Stimulated activated CD4-positive, alpha-beta T cell treated with anti-CD3 and anti-CD28 coated beads, TNF-alpha, amount 100 ng/mL, for 24 hours (primary cell): ENCODE measurements at regions not wholly inside any gene's neighbourhood (a gene's known extent, or its start where the extent isn't known, plus 50 kb on each side); places are given as distances from the start of the nearest gene placed in this dataset.

ENCODE experiments used
- DNase-seq, 3 experiments: peaks; one replicate each; pipeline ENCODE4 v3.0.0-alpha.2; 2020; ENCODE audit warnings: low read depth in 3 of 3

GRCh38 chr9:129240581-129241211 is 62.6 kb upstream of the IER5L start:
- DNase-seq, result no peak

DNA sequence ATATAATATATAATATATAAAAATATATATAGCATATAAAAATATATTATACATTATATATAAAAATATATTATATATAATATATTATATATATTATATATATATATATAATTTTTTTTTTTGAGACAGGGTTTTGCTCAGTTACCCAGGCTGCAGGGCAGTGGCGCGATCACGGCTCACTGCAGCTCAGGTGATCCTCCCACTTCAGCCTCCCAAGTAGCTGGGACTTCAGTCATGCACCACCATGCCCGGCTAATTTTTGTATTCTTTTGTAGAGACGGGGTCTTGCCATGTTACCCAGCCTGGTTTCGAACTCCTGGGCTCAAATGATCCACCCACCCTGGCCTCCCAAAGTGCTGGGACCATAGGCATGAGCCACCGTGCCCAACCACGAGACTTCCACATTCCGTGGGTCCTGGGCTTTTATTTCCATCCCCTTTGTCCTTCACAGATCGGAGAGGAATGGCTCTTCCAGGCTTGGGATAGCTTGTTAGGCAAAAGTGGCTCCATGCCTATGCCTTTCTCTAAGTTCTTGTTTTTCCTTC is 62.0 kb upstream of the IER5L start:
- DNase-seq, result no peak

GRCh38 chr9:129237803-129238202 is 59.7 kb upstream of the IER5L start:
- no peak for DNase-seq

DNA sequence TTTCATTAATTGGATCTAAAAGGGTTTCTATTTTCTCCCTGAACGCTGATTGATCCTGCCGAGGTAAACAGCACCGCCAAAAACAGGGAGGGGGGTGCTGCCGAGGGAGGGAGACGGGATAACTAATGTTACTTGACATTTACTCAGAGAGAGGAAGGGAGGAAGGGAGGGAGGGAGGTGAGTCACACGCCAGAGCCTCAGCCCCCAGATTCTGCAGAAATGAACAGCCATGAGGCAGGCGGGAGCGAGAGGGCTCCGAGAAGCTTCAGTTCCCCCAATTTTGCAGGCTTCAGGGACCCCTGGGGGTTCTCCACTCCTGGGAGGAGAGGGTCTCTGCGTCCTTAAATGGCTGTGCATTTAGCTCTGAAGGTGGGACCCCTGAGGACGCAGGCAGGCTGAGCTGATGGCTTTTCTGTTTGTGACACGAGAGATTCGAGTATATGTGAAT is 59.1 kb upstream of the IER5L start:
- peak; percentile 43 to 70 (median 57) for DNase-seq

DNA sequence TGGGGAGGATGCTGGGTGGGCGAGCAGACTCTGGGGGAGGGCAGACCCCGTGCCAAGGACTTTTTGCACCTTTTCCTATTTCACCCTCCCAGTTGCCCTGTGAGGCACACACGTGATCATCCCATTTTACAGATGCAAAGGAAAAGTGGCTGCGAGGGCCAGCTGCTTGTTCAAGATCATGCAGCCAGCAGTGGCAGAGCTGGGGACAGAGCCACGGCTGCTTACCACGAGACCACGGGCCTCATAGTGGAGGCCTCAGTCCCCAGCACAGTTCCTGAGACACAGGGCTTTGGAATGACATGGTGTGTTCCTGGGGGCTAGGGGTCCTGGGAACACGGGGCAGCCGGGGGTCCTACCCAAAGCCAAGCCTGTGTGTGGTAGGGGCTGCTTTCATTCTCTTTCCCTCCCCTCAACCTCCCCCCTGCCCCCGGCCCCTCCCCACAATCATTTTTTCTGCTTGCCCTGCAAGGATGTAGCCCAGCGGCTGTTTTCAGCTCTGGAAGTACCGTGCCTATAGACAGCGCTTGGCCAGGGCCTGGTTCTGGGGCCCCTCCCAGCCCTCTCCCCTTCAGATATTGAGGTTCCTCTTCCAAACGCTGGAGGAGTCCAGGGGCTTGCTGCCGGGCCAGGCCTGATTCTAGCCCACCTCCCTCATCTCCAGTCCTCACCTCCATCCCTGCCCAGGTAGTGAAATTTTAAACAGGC is 58.5 kb upstream of the IER5L start:
- no peak for DNase-seq

GRCh38 chr9:129235931-129236331 is 57.9 kb upstream of the IER5L start:
- peak in 2 of 3 experiments; percentile 35 to 52 for DNase-seq

DNA sequence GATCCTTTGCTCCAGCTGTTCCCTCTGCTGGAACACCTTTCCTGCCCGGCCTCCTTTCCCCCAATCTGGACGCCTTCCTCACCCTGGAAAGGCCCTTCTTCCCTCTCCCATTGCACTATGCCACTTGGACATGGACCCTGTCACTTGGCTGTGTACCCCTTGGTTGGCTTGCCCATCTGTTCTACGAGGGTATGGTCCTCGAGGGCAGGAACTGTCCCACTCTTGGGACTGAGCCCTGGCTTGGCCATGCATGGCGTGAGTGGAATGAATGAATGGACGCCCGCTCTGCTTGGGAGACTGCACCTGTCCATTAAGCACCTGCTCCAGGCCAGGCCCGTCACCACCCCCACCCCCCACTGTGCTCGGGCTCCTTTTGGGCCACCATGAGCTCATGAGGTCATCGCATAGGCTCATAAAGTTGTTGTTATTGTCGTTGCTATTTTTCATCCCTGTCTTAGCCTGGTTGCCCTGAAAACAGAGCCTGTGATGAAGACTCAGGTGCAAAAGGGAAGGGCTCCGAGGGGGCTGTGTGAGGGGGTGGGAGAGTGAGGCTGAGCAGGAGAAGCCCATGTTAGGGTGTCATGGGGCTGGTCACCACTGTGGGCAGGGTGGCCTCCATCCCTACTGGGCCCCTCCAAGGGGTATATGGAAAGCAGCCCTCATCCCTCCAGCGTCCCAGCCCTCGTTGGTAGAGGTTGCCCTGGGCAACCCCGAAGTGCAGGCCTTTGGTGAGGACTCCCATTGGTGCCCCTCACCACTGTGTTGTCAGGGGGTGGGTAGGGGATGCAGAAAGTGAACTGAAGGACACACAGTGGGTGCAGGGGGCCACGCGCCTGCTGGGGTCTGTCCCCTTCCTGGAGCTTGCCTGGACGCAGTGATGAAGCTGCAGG is 57.2 kb upstream of the IER5L start:
- DNase-seq, result no peak

GRCh38 chr9:129234491-129234890 is 56.4 kb upstream of the IER5L start:
- no peak for DNase-seq

GRCh38 chr9:129232839-129233591 is 55.0 kb upstream of the IER5L start:
- DNase-seq, result no peak

GRCh38 chr9:129231759-129232158 is 53.7 kb upstream of the IER5L start:
- DNase-seq, result no peak

DNA sequence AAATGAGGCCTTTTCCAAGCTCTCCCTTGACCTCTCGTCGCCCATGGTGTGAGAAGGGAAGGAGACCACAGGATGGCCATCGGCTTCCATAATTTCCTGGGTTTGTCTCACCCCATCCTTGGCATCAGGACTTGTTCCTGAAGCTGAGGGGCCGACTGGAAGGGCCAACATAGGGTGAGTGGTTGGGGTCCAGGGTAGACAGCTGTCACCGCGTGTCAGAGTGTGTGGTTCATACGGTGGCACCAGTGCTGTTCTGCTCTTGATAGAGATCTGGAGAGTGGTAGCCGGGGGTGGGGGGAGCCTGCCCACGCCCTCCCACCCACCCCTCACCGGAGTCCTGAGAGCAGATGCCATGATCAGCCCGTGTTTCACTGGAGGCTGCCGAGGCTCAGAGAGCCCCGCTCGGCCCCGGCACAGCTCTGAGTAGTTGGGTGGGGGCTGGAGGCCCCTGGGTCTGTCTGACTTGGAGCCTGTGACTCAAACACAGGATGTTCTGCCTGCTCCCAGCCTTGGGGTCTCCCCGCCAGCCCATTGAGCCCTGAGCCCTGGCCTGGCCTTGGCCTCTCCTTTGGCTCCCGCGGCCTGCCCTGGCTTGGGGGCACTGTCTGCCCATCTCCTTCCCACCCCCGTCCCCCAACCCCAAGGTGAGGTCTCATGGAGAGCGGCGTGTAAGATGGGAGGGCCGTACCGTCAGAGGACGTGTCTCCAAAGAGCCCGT is 53.1 kb upstream of the IER5L start:
- DNase-seq, result no peak

DNA sequence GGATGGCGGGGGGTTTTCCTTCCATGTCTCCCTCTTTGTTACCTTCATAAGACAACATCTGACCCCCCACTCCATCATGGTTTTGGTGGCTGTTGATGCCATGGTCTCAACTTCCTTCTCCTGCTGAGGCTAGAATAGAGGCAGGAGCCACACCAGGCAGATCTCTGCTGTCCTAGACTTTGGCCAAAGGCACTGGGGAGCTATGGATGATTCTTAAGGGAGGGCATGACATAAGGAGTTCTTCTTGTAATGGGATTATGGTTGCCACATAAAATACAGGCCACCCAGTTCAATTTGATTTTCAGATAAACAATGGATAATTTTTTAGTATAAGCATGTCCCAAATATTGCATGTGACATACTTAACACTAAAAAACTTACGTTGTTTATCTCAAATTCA is 52.2 kb upstream of the IER5L start:
- DNase-seq, result no peak
